ENCODE measurements at regions not wholly inside any gene's neighbourhood (a gene's known extent, or its start where the extent isn't known, plus 50 kb on each side); places are given as distances from the start of the nearest gene placed in this dataset.

DNA sequence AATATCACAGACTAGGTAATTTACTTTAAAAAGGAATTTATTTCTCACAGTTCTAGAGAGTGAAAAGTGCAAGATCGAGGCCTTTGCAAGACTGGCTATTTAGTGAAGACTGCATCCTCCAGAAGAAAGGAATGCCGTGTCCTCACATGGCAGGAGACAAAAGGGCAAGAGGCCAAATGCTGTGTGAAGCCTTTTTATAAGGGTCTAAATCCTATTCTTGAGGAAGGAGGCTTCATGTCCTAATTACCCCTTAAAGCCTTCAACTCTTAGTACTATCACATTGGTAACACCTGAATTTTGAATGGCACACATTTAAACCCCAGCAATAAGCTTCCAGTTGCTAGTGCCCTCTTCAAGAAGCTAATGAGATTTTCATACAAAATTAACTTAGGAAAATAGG lies 1882.3 kb upstream of the PIK3C3 start:
- Histone ChIP-seq H3K27me3 (ENCODE audit: control insufficient read depth in 2 of 2, insufficient read depth in 2 of 2, low read length in 2 of 2) (no peaks in the 10 kb centered on the region), H4K20me1 (replicated peaks; ENCODE audit: control insufficient read depth, extremely low read depth, insufficient read depth, low read length) (no peaks in the 10 kb centered on the region), H3K4me3 (replicated peaks in 1 of 3; ENCODE audit: insufficient read depth in 1 of 3, low read depth in 1 of 3, low read length in 3 of 3) (no peak overlapping the region), H3K4me2 (ENCODE audit: insufficient read depth, low read length) (no peak overlapping the region), H3K79me2 (ENCODE audit: control insufficient read depth, insufficient read depth, low read length) (no peaks in the 10 kb centered on the region), H3K9me3 (replicated peaks; ENCODE audit: control insufficient read depth, insufficient read depth, low read length) (no peaks in the 10 kb centered on the region), H3K9ac (replicated peaks; ENCODE audit: extremely low read depth, insufficient read depth, low read length) (no peak overlapping the region), H3K9me1 (replicated peaks; ENCODE audit: control insufficient read depth, extremely low read depth, insufficient read depth, low read length) (no peaks in the 10 kb centered on the region), H3K27ac (ENCODE audit: insufficient read depth, low read depth, low read length) (no peak overlapping the region), H2AFZ (ENCODE audit: low read depth, low read length) (no peak overlapping the region), H3K36me3 (ENCODE audit: control insufficient read depth in 2 of 2, extremely low read depth in 1 of 2, insufficient read depth in 2 of 2, low read length in 2 of 2) (no peaks in the 10 kb centered on the region), H3K4me1 (ENCODE audit: control insufficient read depth, extremely low read depth, insufficient read depth, low read length) (no peaks in the 10 kb centered on the region)
- TF ChIP-seq POLR2AphosphoS5 (IDR thresholded peaks at IDR 0.05; ENCODE audit: insufficient read depth, low read depth, low read length) (no peak), EZH2 (IDR thresholded peaks at IDR 0.05; ENCODE audit: borderline replicate concordance, low read depth, low read length, severe bottlenecking) (no peak), POLR2A (IDR thresholded peaks at IDR 0.05; ENCODE audit: low read depth, low read length) (no peak), GATA2 (IDR thresholded peaks at IDR 0.05; ENCODE audit: insufficient read depth, insufficient read length, low read depth, low read length) (no peak), JUN (IDR thresholded peaks at IDR 0.05; ENCODE audit: borderline replicate concordance, insufficient read depth, insufficient read length, low read depth) (no peak), FOS (IDR thresholded peaks at IDR 0.05; ENCODE audit: borderline replicate concordance, insufficient read depth, low read length) (no peak), MYC (IDR thresholded peaks at IDR 0.05; ENCODE audit: low read depth, low read length) (no peak)
- TF ChIP-seq, protein P1, sequence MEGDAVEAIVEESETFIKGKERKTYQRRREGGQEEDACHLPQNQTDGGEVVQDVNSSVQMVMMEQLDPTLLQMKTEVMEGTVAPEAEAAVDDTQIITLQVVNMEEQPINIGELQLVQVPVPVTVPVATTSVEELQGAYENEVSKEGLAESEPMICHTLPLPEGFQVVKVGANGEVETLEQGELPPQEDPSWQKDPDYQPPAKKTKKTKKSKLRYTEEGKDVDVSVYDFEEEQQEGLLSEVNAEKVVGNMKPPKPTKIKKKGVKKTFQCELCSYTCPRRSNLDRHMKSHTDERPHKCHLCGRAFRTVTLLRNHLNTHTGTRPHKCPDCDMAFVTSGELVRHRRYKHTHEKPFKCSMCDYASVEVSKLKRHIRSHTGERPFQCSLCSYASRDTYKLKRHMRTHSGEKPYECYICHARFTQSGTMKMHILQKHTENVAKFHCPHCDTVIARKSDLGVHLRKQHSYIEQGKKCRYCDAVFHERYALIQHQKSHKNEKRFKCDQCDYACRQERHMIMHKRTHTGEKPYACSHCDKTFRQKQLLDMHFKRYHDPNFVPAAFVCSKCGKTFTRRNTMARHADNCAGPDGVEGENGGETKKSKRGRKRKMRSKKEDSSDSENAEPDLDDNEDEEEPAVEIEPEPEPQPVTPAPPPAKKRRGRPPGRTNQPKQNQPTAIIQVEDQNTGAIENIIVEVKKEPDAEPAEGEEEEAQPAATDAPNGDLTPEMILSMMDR (IDR thresholded peaks at IDR 0.05; ENCODE audit: extremely low read depth in 1 of 2, insufficient read depth in 1 of 2, low read depth in 1 of 2, low read length in 2 of 2): no peak
- TF ChIP-seq, protein P2, sequence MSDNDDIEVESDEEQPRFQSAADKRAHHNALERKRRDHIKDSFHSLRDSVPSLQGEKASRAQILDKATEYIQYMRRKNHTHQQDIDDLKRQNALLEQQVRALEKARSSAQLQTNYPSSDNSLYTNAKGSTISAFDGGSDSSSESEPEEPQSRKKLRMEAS (IDR thresholded peaks at IDR 0.05; ENCODE audit: insufficient read depth, insufficient read length): no peak
- POLR2A ChIA-PET: no interaction called here
- intact Hi-C loops (cut with micrococcal nuclease) (no loop called here), dilution Hi-C loops (cut with MboI; ENCODE audit: extremely low pct_ligation_motif_present, low sequenced_read_pairs) (no loop called here)
- CTCF ChIA-PET: no interaction called here
- no peak for DNase-seq (ENCODE audit: low read depth, low spot score)
- no peak for FAIRE-seq
- BruUV-seq (replicated peaks): no TSS peak

All from endothelial cell of umbilical vein (primary cell).